Esophagus squamous epithelium (tissue), 5 donors: ENCODE measurements at regions not wholly inside any gene's neighbourhood (a gene's known extent, or its start where the extent isn't known, plus 50 kb on each side); places are given as distances from the start of the nearest gene placed in this dataset.

Source experiments
- DNase-seq: peaks from one replicate; lab custom pipeline; 2025; lab: John Stamatoyannopoulos, UW
- H3K27ac ChIP-seq, 4 donors: fragments of 200-600 bp; sonication (generic); one replicate each; pipeline ENCODE4 v1.5.1; 2016 to 2019; ENCODE audit warnings: mild to moderate bottlenecking in 1 of 4
- H3K27me3 ChIP-seq, 4 donors: fragments of 200-600 bp; sonication (generic); 1 replicate in 3 of 4; 2 replicates in 1 of 4; pipeline versions ENCODE4 v1.5.1 to v1.6.0; 2017 to 2021; ENCODE audit warnings: antibody characterized with exemption in 1 of 4
- H3K36me3 ChIP-seq, 3 donors: fragments of 200-600 bp; sonication (generic); one replicate each; pipeline ENCODE4 v1.5.1; 2016 to 2019
- H3K4me1 ChIP-seq, 3 donors: fragments of 200-600 bp; sonication (generic); one replicate each; pipeline ENCODE4 v1.5.1; 2017 to 2019
- H3K4me3 ChIP-seq, 4 donors: fragments of 200-600 bp; sonication (generic); 1 replicate in 3 of 4; 2 replicates in 1 of 4; pipeline ENCODE4 v1.5.1; 2016 to 2019; ENCODE audit warnings: mild to moderate bottlenecking in 2 of 4, moderate library complexity in 1 of 4
- H3K9me3 ChIP-seq, 3 donors: fragments of 200-600 bp; sonication (generic); one replicate each; pipeline ENCODE4 v1.5.1; 2016 to 2019
- POLR2A ChIP-seq, 4 donors: fragments of 450-650 bp; IDR thresholded peaks; one replicate each; pipeline ENCODE4 v1.6.1; 2017; ENCODE audit warnings: antibody characterized with exemption in 4 of 4, mild to moderate bottlenecking in 4 of 4, moderate library complexity in 3 of 4
- WGBS, 2 donors: methylation state at CpG; one replicate each; pipeline ENCODE4 v1.1.5; 2018; 5-methylcytosine and 5-hydroxymethylcytosine counted together
- intact Hi-C: fragments of 100-400 bp; cut with DNase I; formaldehyde crosslinking; loops from one replicate; pipeline ENCODE4 v1.15.0; 2022
- TF ChIP-seq, protein P1 (sequence below), 6 experiments: fragments of 450-650 bp in 4 of 6; fragments of 200-600 bp in 2 of 6; sonication (generic) in 2 of 6; IDR thresholded peaks; one replicate each; pipeline ENCODE4 v1.5.1; 2016 to 2019; ENCODE audit warnings: antibody characterized with exemption in 6 of 6, mild to moderate bottlenecking in 4 of 6, moderate library complexity in 4 of 6
- donor health status: DM: yes; HTN: yes; CAD: no.

DNA sequence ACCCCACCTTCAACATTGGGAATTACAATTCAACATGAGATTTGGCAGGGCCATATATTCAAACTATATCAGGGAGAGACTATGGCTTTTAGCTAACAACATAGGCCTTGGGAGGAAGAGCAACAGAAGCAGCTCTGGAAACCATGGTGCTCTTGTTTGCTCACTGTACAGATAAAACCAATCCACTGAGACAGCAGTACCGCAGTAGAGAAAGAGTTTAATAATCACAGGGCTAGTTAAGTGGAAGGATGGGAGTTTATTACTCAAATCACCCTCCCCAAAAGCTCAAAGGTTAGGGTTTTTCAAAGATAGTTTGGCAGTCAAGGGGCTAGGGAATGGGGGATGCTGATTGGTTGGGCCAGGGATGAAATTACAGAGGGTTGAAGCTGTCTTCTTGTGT is 52.7 kb upstream of the CRHR1 start:
- H3K9me3 ChIP-seq: peaks cover 0 to 22% (median 17%) of the 10 kb centered on the region in 3 donors
- H3K27me3 ChIP-seq: peaks cover 0 to 62% (median 0%) of the 10 kb centered on the region in 4 donors
- intact Hi-C loops: no loop called here
- TF ChIP-seq, protein P1, sequence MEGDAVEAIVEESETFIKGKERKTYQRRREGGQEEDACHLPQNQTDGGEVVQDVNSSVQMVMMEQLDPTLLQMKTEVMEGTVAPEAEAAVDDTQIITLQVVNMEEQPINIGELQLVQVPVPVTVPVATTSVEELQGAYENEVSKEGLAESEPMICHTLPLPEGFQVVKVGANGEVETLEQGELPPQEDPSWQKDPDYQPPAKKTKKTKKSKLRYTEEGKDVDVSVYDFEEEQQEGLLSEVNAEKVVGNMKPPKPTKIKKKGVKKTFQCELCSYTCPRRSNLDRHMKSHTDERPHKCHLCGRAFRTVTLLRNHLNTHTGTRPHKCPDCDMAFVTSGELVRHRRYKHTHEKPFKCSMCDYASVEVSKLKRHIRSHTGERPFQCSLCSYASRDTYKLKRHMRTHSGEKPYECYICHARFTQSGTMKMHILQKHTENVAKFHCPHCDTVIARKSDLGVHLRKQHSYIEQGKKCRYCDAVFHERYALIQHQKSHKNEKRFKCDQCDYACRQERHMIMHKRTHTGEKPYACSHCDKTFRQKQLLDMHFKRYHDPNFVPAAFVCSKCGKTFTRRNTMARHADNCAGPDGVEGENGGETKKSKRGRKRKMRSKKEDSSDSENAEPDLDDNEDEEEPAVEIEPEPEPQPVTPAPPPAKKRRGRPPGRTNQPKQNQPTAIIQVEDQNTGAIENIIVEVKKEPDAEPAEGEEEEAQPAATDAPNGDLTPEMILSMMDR (IDR thresholded peaks at IDR 0.05): no peak
- no peak for TF ChIP-seq POLR2A (IDR thresholded peaks at IDR 0.05)
- no peak overlapping the region for H3K27ac ChIP-seq
- WGBS, 2 donors: 83 to 89% methylated on average over 1 of the region's 1 CpG
- no peak overlapping the region for H3K4me3 ChIP-seq
- H3K4me1 ChIP-seq: no peaks in the 10 kb centered on the region
- DNase-seq: no peak
- no peaks in the 10 kb centered on the region for H3K36me3 ChIP-seq

- peaks cover 0 to 51% (median 0%) of the 10 kb centered on the region in 4 donors for H3K27me3 ChIP-seq
- TF ChIP-seq POLR2A (IDR thresholded peaks at IDR 0.05): no peak
- TF ChIP-seq, protein P1 (IDR thresholded peaks at IDR 0.05): no peak
- DNase-seq: no peak
- H3K27ac ChIP-seq: no peak overlapping the region
- H3K9me3 ChIP-seq: peaks cover 0 to 22% (median 17%) of the 10 kb centered on the region in 3 donors
- 77 to 80% methylated on average over 1 to 5 of the region's 6 CpGs for WGBS, 2 donors
- intact Hi-C loops: no loop called here
- no peak overlapping the region for H3K4me3 ChIP-seq
- no peaks in the 10 kb centered on the region for H3K36me3 ChIP-seq
- no peaks in the 10 kb centered on the region for H3K4me1 ChIP-seq
Observed at GRCh38 chr17:45732926-45733505, 51.1 kb upstream of the CRHR1 start.

DNA sequence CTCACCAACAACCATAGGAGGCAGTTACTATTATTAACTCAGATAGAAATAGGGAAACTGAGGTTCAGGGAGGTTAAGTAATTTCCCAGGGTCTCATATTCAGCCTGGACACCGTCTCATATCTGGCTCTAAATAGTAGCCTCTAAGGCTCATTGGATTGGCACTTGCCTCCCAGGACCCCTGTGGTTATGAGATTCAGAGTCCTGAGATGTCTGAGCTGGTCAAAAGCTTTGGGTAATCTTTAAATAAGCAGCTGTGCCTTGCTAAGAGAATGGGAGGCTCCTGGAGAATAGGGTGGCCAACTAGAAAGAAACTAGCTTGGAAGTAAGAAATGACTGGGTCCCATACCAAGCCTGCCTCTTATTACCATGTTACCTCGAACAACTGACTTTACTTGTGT is 50.3 kb upstream of the CRHR1 start:
- Histone ChIP-seq H3K27me3 (peaks cover 0 to 45% (median 0%) of the 10 kb centered on the region in 4 donors), H3K36me3 (no peaks in the 10 kb centered on the region), H3K9me3 (peaks cover 0 to 22% (median 17%) of the 10 kb centered on the region in 3 donors), H3K4me1 (no peaks in the 10 kb centered on the region), H3K4me3 (no peak overlapping the region), H3K27ac (no peak overlapping the region)
- TF ChIP-seq POLR2A (IDR thresholded peaks at IDR 0.05): no peak
- TF ChIP-seq, protein P1 (IDR thresholded peaks at IDR 0.05): no peak
- intact Hi-C loops: no loop called here
- DNase-seq: no peak
- 26 to 27% methylated on average over 2 of the region's 2 CpGs for WGBS, 2 donors
